ENCODE measurements at regions not wholly inside any gene's neighbourhood (a gene's known extent, or its start where the extent isn't known, plus 50 kb on each side); places are given as distances from the start of the nearest gene placed in this dataset.

- no peak for TF ChIP-seq CTCF (IDR thresholded peaks at IDR 0.05; ENCODE audit: low read depth, low read length)
Observed at GRCh38 chr3:159819676-159820075, 169.0 kb upstream of the IL12A start.

GRCh38 chr3:159821110-159821509, 167.5 kb upstream of the IL12A start:
- H3K4me3 ChIP-seq (ENCODE audit: low read depth, low read length), result no peak overlapping the region
- no peak for TF ChIP-seq CTCF (IDR thresholded peaks at IDR 0.05; ENCODE audit: low read depth, low read length)

More at GRCh38 chr3:159819676-159820075, 169.0 kb upstream of the IL12A start:
- no peak overlapping the region for H3K4me3 ChIP-seq (ENCODE audit: low read depth, low read length)

- TF ChIP-seq CTCF (IDR thresholded peaks at IDR 0.05; ENCODE audit: low read depth, low read length), result no peak
- H3K4me3 ChIP-seq (ENCODE audit: low read depth, low read length), result no peak overlapping the region
Observed at GRCh38 chr3:159821736-159822135, 166.9 kb upstream of the IL12A start.

GRCh38 chr3:159823780-159824179, 164.9 kb upstream of the IL12A start:
- no peak overlapping the region for H3K4me3 ChIP-seq (ENCODE audit: low read depth, low read length)
- no peak for TF ChIP-seq CTCF (IDR thresholded peaks at IDR 0.05; ENCODE audit: low read depth, low read length)

GRCh38 chr3:159824333-159824732, 164.3 kb upstream of the IL12A start:
- H3K4me3 ChIP-seq (ENCODE audit: low read depth, low read length), result no peak overlapping the region
- TF ChIP-seq CTCF (IDR thresholded peaks at IDR 0.05; ENCODE audit: low read depth, low read length), result no peak

- no peak overlapping the region for H3K4me3 ChIP-seq (ENCODE audit: low read depth, low read length)
- no peak for TF ChIP-seq CTCF (IDR thresholded peaks at IDR 0.05; ENCODE audit: low read depth, low read length)
Observed at GRCh38 chr3:159825216-159825854, 163.3 kb upstream of the IL12A start.

GRCh38 chr3:159828542-159828943, 160.1 kb upstream of the IL12A start:
- no peak for TF ChIP-seq CTCF (IDR thresholded peaks at IDR 0.05; ENCODE audit: low read depth, low read length)
- no peak overlapping the region for H3K4me3 ChIP-seq (ENCODE audit: low read depth, low read length)

Data from WI38 (cell line).